Endothelial cell of umbilical vein (primary cell): ENCODE measurements at regions not wholly inside any gene's neighbourhood (a gene's known extent, or its start where the extent isn't known, plus 50 kb on each side); places are given as distances from the start of the nearest gene placed in this dataset.

Experiments
- FOS ChIP-seq: IDR thresholded peaks from 2 replicates; pipeline ENCODE4 v1.6.1; 2011; ENCODE audit warnings: mild to moderate bottlenecking, low read length, moderate library complexity, borderline replicate concordance; ENCODE audit not compliant: insufficient read depth
- POLR2AphosphoS5 ChIP-seq: IDR thresholded peaks from 2 replicates; pipeline ENCODE4 v1.6.1; 2012; ENCODE audit warnings: low read depth, mild to moderate bottlenecking, control low read depth, low read length, moderate library complexity; ENCODE audit not compliant: insufficient read depth
- TF ChIP-seq, protein P1 (sequence below), 2 donors: IDR thresholded peaks; 1 replicate in 1 of 2; 2 replicates in 1 of 2; pipeline ENCODE4 v1.5.1; 2011; ENCODE audit warnings: low read length in 2 of 2, mild to moderate bottlenecking in 2 of 2, moderate library complexity in 2 of 2, control low read depth in 1 of 2, inconsistent platforms in 1 of 2, low read depth in 1 of 2; ENCODE audit not compliant: insufficient read depth in 1 of 2; ENCODE audit errors: extremely low read depth in 1 of 2

DNA sequence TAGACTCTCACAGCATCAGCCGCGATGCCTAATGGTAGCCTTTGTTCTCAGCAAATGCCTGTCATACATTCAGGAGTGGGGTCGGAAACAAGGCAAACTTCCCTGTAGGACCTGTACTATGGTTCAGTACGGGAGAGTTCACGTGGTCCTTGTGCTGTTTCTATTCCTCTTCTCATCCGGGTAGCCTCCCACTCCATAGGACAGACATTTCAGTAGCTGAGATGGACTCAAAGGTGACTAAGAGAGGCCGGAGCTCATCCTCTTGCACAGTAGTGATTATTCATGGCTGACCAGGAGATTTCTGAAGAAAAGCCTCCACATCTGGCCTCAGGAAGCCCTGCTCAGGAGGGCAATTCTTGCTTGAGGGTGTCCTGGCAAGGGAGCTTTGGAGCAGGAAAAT lies 117.8 kb upstream of the SPRED2 start:
- TF ChIP-seq, protein P1, sequence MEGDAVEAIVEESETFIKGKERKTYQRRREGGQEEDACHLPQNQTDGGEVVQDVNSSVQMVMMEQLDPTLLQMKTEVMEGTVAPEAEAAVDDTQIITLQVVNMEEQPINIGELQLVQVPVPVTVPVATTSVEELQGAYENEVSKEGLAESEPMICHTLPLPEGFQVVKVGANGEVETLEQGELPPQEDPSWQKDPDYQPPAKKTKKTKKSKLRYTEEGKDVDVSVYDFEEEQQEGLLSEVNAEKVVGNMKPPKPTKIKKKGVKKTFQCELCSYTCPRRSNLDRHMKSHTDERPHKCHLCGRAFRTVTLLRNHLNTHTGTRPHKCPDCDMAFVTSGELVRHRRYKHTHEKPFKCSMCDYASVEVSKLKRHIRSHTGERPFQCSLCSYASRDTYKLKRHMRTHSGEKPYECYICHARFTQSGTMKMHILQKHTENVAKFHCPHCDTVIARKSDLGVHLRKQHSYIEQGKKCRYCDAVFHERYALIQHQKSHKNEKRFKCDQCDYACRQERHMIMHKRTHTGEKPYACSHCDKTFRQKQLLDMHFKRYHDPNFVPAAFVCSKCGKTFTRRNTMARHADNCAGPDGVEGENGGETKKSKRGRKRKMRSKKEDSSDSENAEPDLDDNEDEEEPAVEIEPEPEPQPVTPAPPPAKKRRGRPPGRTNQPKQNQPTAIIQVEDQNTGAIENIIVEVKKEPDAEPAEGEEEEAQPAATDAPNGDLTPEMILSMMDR (IDR thresholded peaks at IDR 0.05; ENCODE audit: extremely low read depth in 1 of 2, insufficient read depth in 1 of 2, low read depth in 1 of 2, low read length in 2 of 2) = no peak
- no peak for TF ChIP-seq POLR2AphosphoS5
- no peak for TF ChIP-seq FOS
